Neural progenitor cell (in vitro differentiated cells): ENCODE measurements at regions not wholly inside any gene's neighbourhood (a gene's known extent, or its start where the extent isn't known, plus 50 kb on each side); places are given as distances from the start of the nearest gene placed in this dataset.
"Not testable (repeated sequence)": the region's sequence is repeated elsewhere in the genome, so short reads cannot be mapped to it uniquely, and the experiment has no call there.

Experiments
- CTCF ChIP-seq: fragments of 200-600 bp; sonication (generic); IDR thresholded peaks from 2 replicates; pipeline ENCODE4 v1.5.1; 2017; ENCODE audit warnings: antibody characterized with exemption, mild to moderate bottlenecking
- EZH2phosphoT487 ChIP-seq: fragments of 200-600 bp; sonication (generic); IDR thresholded peaks from 2 replicates; pipeline ENCODE4 v1.6.1; 2017; ENCODE audit warnings: antibody characterized with exemption

- TF ChIP-seq CTCF, EZH2phosphoT487: not testable (repeated sequence)
Observed at GRCh38 chr17:20692706-20693105, 113.2 kb downstream of the CDRT15L2 start.
